ENCODE measurements at regions not wholly inside any gene's neighbourhood (a gene's known extent, or its start where the extent isn't known, plus 50 kb on each side); places are given as distances from the start of the nearest gene placed in this dataset.

DNA sequence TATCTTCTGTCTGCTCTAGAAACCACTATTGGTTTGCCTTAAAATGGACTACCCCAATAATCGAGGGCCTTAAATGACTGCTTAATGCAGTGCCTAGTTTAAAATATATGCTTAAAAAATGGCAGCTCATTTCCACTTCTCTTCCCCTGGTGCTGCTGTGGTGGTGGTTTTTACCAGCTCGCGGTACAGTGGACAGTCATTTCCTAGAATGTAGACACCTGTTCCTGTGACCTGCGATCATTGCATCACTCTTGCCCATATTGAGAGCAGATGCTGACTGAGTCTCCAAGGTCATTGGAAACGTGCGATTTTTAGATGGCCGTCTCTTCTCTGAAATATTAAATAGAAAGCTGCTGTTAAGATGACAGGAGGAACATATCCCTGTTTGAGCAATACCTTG lies 164.1 kb downstream of the UTRN start:
- TF ChIP-seq, protein P1, sequence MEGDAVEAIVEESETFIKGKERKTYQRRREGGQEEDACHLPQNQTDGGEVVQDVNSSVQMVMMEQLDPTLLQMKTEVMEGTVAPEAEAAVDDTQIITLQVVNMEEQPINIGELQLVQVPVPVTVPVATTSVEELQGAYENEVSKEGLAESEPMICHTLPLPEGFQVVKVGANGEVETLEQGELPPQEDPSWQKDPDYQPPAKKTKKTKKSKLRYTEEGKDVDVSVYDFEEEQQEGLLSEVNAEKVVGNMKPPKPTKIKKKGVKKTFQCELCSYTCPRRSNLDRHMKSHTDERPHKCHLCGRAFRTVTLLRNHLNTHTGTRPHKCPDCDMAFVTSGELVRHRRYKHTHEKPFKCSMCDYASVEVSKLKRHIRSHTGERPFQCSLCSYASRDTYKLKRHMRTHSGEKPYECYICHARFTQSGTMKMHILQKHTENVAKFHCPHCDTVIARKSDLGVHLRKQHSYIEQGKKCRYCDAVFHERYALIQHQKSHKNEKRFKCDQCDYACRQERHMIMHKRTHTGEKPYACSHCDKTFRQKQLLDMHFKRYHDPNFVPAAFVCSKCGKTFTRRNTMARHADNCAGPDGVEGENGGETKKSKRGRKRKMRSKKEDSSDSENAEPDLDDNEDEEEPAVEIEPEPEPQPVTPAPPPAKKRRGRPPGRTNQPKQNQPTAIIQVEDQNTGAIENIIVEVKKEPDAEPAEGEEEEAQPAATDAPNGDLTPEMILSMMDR (IDR thresholded peaks at IDR 0.05): no peak
- no peak for TF ChIP-seq POLR2A (IDR thresholded peaks at IDR 0.05)

Data from vagina (tissue), 2 donors.